ENCODE measurements at regions not wholly inside any gene's neighbourhood (a gene's known extent, or its start where the extent isn't known, plus 50 kb on each side); places are given as distances from the start of the nearest gene placed in this dataset.

GRCh38 chr9:16290169-16290568, 580.3 kb downstream of the BNC2 start:
- TF ChIP-seq CTCF (IDR thresholded peaks at IDR 0.05) (no peak), NR3C1 (IDR thresholded peaks at IDR 0.05) (no peak), FOSL2 (IDR thresholded peaks at IDR 0.05) (no peak), FOSL2 (CRISPR knock-in tag; IDR thresholded peaks at IDR 0.05) (no peak), USF2 (IDR thresholded peaks at IDR 0.05) (no peak), EP300 (IDR thresholded peaks at IDR 0.05) (no peak), ELK1 (IDR thresholded peaks at IDR 0.05; ENCODE audit: low read depth, low read length) (no peak), RNF2 (IDR thresholded peaks at IDR 0.05; ENCODE audit: borderline replicate concordance, low read depth) (no peak), MAX (IDR thresholded peaks at IDR 0.05) (no peak), CHD4 (IDR thresholded peaks at IDR 0.05; ENCODE audit: borderline replicate concordance) (no peak), POLR2A (IDR thresholded peaks at IDR 0.05; ENCODE audit: low read length) (no peak), PBX3 (IDR thresholded peaks at IDR 0.05) (no peak), JUNB (IDR thresholded peaks at IDR 0.05) (no peak), RAD21 (conservative IDR thresholded peaks at IDR 0.05 in 1 of 2, IDR thresholded peaks at IDR 0.05 in 1 of 2) (no peak)
